CD14-positive monocyte (primary cell): ENCODE measurements at regions not wholly inside any gene's neighbourhood (a gene's known extent, or its start where the extent isn't known, plus 50 kb on each side); places are given as distances from the start of the nearest gene placed in this dataset.

ENCODE experiments used
- DNase-seq, 3 donors: peaks; one replicate each; pipeline ENCODE4 v3.0.0-alpha.2; 2011 to 2022
- H2AFZ ChIP-seq: 2 replicates; pipeline ENCODE4 v1.6.0; 2012; ENCODE audit warnings: mild to moderate bottlenecking, low read depth, low read length, inconsistent platforms; ENCODE audit not compliant: insufficient read depth, poor library complexity, severe bottlenecking
- H3K27ac ChIP-seq, 2 donors: 1 replicate in 1 of 2; 2 replicates in 1 of 2; pipeline ENCODE4 v1.5.1; 2012 to 2013; ENCODE audit warnings: low read length in 2 of 2, control low read depth in 1 of 2, inconsistent platforms in 1 of 2, low read depth in 1 of 2, mild to moderate bottlenecking in 1 of 2
- H3K27me3 ChIP-seq, 2 donors: one replicate each; pipeline versions ENCODE4 v1.6.0 to v1.6.1; 2011 to 2013; ENCODE audit warnings: low read length in 2 of 2; ENCODE audit not compliant: control insufficient read depth in 2 of 2, insufficient read depth in 2 of 2
- H3K36me3 ChIP-seq, 2 donors: replicated peaks in 1 of 2; 1 replicate in 1 of 2; 2 replicates in 1 of 2; pipeline versions ENCODE4 v1.5.1 to v1.6.1; 2012 to 2013; ENCODE audit warnings: low read length in 2 of 2, control low read depth in 1 of 2, inconsistent platforms in 1 of 2, mild to moderate bottlenecking in 1 of 2; ENCODE audit not compliant: insufficient read depth in 2 of 2, control insufficient read depth in 1 of 2
- H3K4me1 ChIP-seq, 2 donors: 1 replicate in 1 of 2; 2 replicates in 1 of 2; pipeline versions ENCODE4 v1.5.1 to v1.6.1; 2012 to 2013; ENCODE audit warnings: low read length in 2 of 2, control low read depth in 1 of 2, inconsistent platforms in 1 of 2, mild to moderate bottlenecking in 1 of 2, moderate library complexity in 1 of 2; ENCODE audit not compliant: insufficient read depth in 2 of 2, control insufficient read depth in 1 of 2
- H3K4me2 ChIP-seq: replicated peaks from 2 replicates; pipeline ENCODE3; 2012; ENCODE audit warnings: low read length, moderate library complexity, mild to moderate bottlenecking; ENCODE audit not compliant: poor library complexity, severe bottlenecking; ENCODE audit errors: extremely low read depth
- H3K4me3 ChIP-seq, 3 experiments: fragments of 200-600 bp in 1 of 3; sonication (generic) in 1 of 3; replicated peaks in 1 of 3; 1 replicate in 2 of 3; 2 replicates in 1 of 3; pipeline ENCODE4 v1.5.1; 2011 to 2013; ENCODE audit warnings: low read length in 3 of 3, mild to moderate bottlenecking in 3 of 3, control low read depth in 2 of 3, low read depth in 2 of 3, inconsistent platforms in 1 of 3, moderate library complexity in 1 of 3
- H3K79me2 ChIP-seq: 2 replicates; pipeline ENCODE4 v1.6.0; 2012; ENCODE audit warnings: mild to moderate bottlenecking, control low read depth, inconsistent platforms, low read length, moderate library complexity; ENCODE audit not compliant: insufficient read depth
- H3K9ac ChIP-seq: 2 replicates; pipeline ENCODE4 v1.6.0; 2017; ENCODE audit warnings: low read length, mild to moderate bottlenecking; ENCODE audit not compliant: insufficient read depth, poor library complexity, severe bottlenecking
- H3K9me3 ChIP-seq, 2 donors: replicated peaks in 1 of 2; 1 replicate in 1 of 2; 2 replicates in 1 of 2; pipeline versions ENCODE4 v1.5.1 to v1.6.1; 2012 to 2013; ENCODE audit warnings: low read length in 2 of 2, control low read depth in 1 of 2; ENCODE audit not compliant: control insufficient read depth in 1 of 2, insufficient read depth in 1 of 2
- H4K20me1 ChIP-seq: 2 replicates; pipeline ENCODE4 v1.6.0; 2012; ENCODE audit warnings: mild to moderate bottlenecking, low read length, control low read depth, moderate library complexity; ENCODE audit not compliant: insufficient read depth
- H3K27ac Mint-ChIP-seq, 7 donors: one replicate each; pipeline ENCODE4 v1.8.0; 2020; ENCODE audit warnings: mild to moderate bottlenecking in 7 of 7, mixed read lengths in 7 of 7, moderate library complexity in 6 of 7, inconsistent platforms in 2 of 7
- H3K27me3 Mint-ChIP-seq, 3 donors: one replicate each; pipeline ENCODE4 v1.8.0; 2021 to 2022; ENCODE audit warnings: low read depth in 3 of 3, mild to moderate bottlenecking in 3 of 3, mixed read lengths in 3 of 3, moderate library complexity in 3 of 3, inconsistent platforms in 1 of 3
- H3K36me3 Mint-ChIP-seq, 2 donors: one replicate each; pipeline ENCODE4 v1.8.0; 2020; ENCODE audit warnings: mixed read lengths in 2 of 2, inconsistent platforms in 1 of 2, mild to moderate bottlenecking in 1 of 2
- H3K4me1 Mint-ChIP-seq: one replicate; pipeline ENCODE4 v1.8.0; 2020; ENCODE audit warnings: mild to moderate bottlenecking, mixed read lengths
- H3K4me3 Mint-ChIP-seq, 2 donors: one replicate each; pipeline ENCODE4 v1.8.0; 2020; ENCODE audit warnings: mild to moderate bottlenecking in 2 of 2, mixed read lengths in 2 of 2, moderate library complexity in 1 of 2
- H3K9me3 Mint-ChIP-seq, 7 donors: one replicate each; pipeline ENCODE4 v1.8.0; 2020 to 2022; ENCODE audit warnings: mixed read lengths in 7 of 7, mild to moderate bottlenecking in 6 of 7, moderate library complexity in 6 of 7, inconsistent platforms in 2 of 7
- WGBS: methylation state at CpG from one replicate; pipeline ENCODE4 v1.1.5; 2013; ENCODE audit warnings: missing lambda C conversion rate; ENCODE audit not compliant: insufficient coverage; 5-methylcytosine and 5-hydroxymethylcytosine counted together
- intact Hi-C, 2 donors: fragments of 100-400 bp; cut with micrococcal nuclease; formaldehyde crosslinking; loops; one replicate each; pipeline versions ENCODE4 v1.15.0 to v1.15.1; 2023
- TF ChIP-seq, protein P1 (sequence below): fragments of 200-600 bp; IDR thresholded peaks from one replicate; pipeline ENCODE4 v1.8.0; 2022; ENCODE audit warnings: antibody characterized with exemption, mild to moderate bottlenecking

DNA sequence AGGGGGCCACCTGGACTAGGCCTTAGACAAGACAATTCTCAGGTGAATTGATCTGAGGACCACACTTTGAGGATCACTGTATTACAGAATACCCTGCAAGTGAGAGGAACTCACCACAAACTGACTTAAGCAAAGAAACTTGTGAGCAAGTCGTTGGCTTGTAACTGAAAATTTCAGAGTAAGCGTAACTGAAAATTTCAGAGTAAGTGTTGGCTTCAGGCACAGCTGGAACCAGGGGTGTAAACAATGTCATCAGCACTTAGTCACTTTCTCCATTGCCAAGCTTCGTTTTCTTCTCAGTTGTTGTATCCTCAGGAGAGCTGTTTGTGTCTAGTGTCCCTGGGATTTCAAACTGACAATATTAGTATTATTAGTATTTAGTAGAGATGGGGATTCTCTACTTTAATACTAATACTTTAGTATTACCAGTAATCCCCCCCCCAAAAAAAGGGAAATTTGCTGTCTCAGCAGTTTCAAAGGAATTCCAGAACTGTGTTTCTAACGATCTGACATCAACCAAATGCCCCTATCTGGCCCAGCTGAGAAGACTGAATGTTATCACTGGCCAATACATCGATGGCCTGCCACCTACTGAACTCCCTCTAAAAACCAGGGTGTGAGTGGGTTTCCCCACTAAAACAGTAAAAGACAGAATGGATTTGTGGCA, 474.4 kb downstream of the NTRK3 start:
- no peaks in the 10 kb centered on the region for H4K20me1 ChIP-seq
- TF ChIP-seq, protein P1, sequence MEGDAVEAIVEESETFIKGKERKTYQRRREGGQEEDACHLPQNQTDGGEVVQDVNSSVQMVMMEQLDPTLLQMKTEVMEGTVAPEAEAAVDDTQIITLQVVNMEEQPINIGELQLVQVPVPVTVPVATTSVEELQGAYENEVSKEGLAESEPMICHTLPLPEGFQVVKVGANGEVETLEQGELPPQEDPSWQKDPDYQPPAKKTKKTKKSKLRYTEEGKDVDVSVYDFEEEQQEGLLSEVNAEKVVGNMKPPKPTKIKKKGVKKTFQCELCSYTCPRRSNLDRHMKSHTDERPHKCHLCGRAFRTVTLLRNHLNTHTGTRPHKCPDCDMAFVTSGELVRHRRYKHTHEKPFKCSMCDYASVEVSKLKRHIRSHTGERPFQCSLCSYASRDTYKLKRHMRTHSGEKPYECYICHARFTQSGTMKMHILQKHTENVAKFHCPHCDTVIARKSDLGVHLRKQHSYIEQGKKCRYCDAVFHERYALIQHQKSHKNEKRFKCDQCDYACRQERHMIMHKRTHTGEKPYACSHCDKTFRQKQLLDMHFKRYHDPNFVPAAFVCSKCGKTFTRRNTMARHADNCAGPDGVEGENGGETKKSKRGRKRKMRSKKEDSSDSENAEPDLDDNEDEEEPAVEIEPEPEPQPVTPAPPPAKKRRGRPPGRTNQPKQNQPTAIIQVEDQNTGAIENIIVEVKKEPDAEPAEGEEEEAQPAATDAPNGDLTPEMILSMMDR = no peak
- peaks cover 3 to 19% (median 7%) of the 10 kb centered on the region in 7 donors for H3K9me3 Mint-ChIP-seq
- no peaks in the 10 kb centered on the region for H3K36me3 Mint-ChIP-seq
- H2AFZ ChIP-seq = no peak overlapping the region
- H3K4me1 Mint-ChIP-seq = no peaks in the 10 kb centered on the region
- no peak overlapping the region for H3K4me3 Mint-ChIP-seq
- no peak overlapping the region for H3K4me3 ChIP-seq
- no peak overlapping the region for H3K27ac ChIP-seq
- H3K9me3 ChIP-seq = no peaks in the 10 kb centered on the region
- no peaks in the 10 kb centered on the region for H3K36me3 ChIP-seq
- WGBS = 100% methylated on average over 1 of the region's 5 CpGs
- intact Hi-C loops = no loop called here
- no peaks in the 10 kb centered on the region for H3K79me2 ChIP-seq
- H3K9ac ChIP-seq = no peak overlapping the region
- DNase-seq = no peak
- H3K27me3 ChIP-seq = no peaks in the 10 kb centered on the region
- H3K27ac Mint-ChIP-seq = no peak overlapping the region
- H3K4me2 ChIP-seq = no peak overlapping the region
- peaks cover 0 to 2% (median 0%) of the 10 kb centered on the region in 3 donors for H3K27me3 Mint-ChIP-seq
- H3K4me1 ChIP-seq = no peaks in the 10 kb centered on the region

DNA sequence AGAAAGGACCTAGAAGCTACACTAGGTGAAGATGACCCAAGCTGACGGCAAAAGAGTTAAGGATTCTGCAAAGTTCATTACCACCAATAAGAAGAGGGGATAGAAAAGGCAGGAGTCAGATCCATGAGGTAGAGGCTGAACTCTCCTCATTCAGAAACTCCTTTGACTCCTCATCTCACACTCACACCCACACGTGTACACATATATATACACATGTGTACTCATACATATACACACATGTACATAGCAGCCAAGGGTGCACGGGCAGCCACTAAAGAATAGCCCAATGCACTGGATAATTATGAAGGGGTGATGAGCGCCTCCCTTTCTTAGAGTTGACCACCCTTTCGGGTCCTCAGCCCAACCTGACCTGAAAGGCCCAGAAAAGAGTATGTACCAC, 476.8 kb downstream of the NTRK3 start:
- peaks cover 0 to 2% (median 0%) of the 10 kb centered on the region in 3 donors for H3K27me3 Mint-ChIP-seq
- H3K27ac ChIP-seq = no peak overlapping the region
- TF ChIP-seq, protein P1 = no peak
- no peak overlapping the region for H3K4me2 ChIP-seq
- peaks cover 3 to 21% (median 9%) of the 10 kb centered on the region in 7 donors for H3K9me3 Mint-ChIP-seq
- H3K27me3 ChIP-seq = no peaks in the 10 kb centered on the region
- no peaks in the 10 kb centered on the region for H3K4me1 ChIP-seq
- H2AFZ ChIP-seq = no peak overlapping the region
- H4K20me1 ChIP-seq = no peaks in the 10 kb centered on the region
- no peaks in the 10 kb centered on the region for H3K79me2 ChIP-seq
- no peak overlapping the region for H3K9ac ChIP-seq
- H3K4me3 ChIP-seq = no peak overlapping the region
- H3K9me3 ChIP-seq = no peaks in the 10 kb centered on the region
- no peak for DNase-seq
- WGBS = 100% methylated on average over 1 of the region's 5 CpGs
- no peak overlapping the region for H3K4me3 Mint-ChIP-seq
- no peaks in the 10 kb centered on the region for H3K4me1 Mint-ChIP-seq
- no peaks in the 10 kb centered on the region for H3K36me3 Mint-ChIP-seq
- intact Hi-C loops = no loop called here
- H3K27ac Mint-ChIP-seq = no peak overlapping the region
- H3K36me3 ChIP-seq = no peaks in the 10 kb centered on the region
